HuH-7.5 (cell line): ENCODE measurements at regions not wholly inside any gene's neighbourhood (a gene's known extent, or its start where the extent isn't known, plus 50 kb on each side); places are given as distances from the start of the nearest gene placed in this dataset.
"Not testable (repeated sequence)": the region's sequence is repeated elsewhere in the genome, so short reads cannot be mapped to it uniquely, and the experiment has no call there.

Source experiments
- DNase-seq: peaks from one replicate; pipeline ENCODE4 v3.0.0; 2011; ENCODE audit warnings: low spot score

- DNase-seq = no peak
Observed at GRCh38 chr3:117842086-117842485, 1132.5 kb downstream of the TUSC7 start.

GRCh38 chr3:117843356-117843755 lies 1133.8 kb downstream of the TUSC7 start:
- DNase-seq = no peak

- no peak for DNase-seq
Observed at GRCh38 chr3:117844676-117845075, 1135.1 kb downstream of the TUSC7 start.

- no peak for DNase-seq
Observed at GRCh38 chr3:117846238-117846637, 1136.7 kb downstream of the TUSC7 start.

- no peak for DNase-seq
Observed at GRCh38 chr3:117848606-117849005, 1139.0 kb downstream of the TUSC7 start.

GRCh38 chr3:117853923-117854668 lies 1144.5 kb downstream of the TUSC7 start:
- no peak for DNase-seq

GRCh38 chr3:117856354-117856753 lies 1146.8 kb downstream of the TUSC7 start:
- DNase-seq = no peak

GRCh38 chr3:117863146-117863545 lies 1153.6 kb downstream of the TUSC7 start:
- no peak for DNase-seq

GRCh38 chr3:117865338-117865737 lies 1155.8 kb downstream of the TUSC7 start:
- no peak for DNase-seq

GRCh38 chr3:117868766-117869165 lies 1159.2 kb downstream of the TUSC7 start:
- no peak for DNase-seq

GRCh38 chr3:117871934-117872333 lies 1162.4 kb downstream of the TUSC7 start:
- DNase-seq = no peak

GRCh38 chr3:117872594-117873248 lies 1161.9 kb downstream of the IGSF11 start:
- DNase-seq = not testable (repeated sequence)

GRCh38 chr3:117873249-117873600 lies 1161.4 kb downstream of the IGSF11 start:
- DNase-seq = no peak

GRCh38 chr3:117874028-117874690 lies 1160.5 kb downstream of the IGSF11 start:
- DNase-seq = no peak

- DNase-seq = no peak
Observed at GRCh38 chr3:117874904-117875874, 1159.5 kb downstream of the IGSF11 start.

GRCh38 chr3:117875887-117876286 lies 1158.8 kb downstream of the IGSF11 start:
- no peak for DNase-seq

- no peak for DNase-seq
Observed at GRCh38 chr3:117880638-117881037, 1154.0 kb downstream of the IGSF11 start.

- DNase-seq = no peak
Observed at GRCh38 chr3:117881210-117881609, 1153.4 kb downstream of the IGSF11 start.

GRCh38 chr3:117885011-117885441 lies 1149.6 kb downstream of the IGSF11 start:
- no peak for DNase-seq

- DNase-seq = no peak
Observed at GRCh38 chr3:117886147-117886546, 1148.5 kb downstream of the IGSF11 start.

GRCh38 chr3:117887031-117887430 lies 1147.6 kb downstream of the IGSF11 start:
- no peak for DNase-seq

GRCh38 chr3:117887901-117888300 lies 1146.7 kb downstream of the IGSF11 start:
- DNase-seq = no peak
